Activated CD8-positive, alpha-beta T cell treated with anti-CD3 and anti-CD28 coated beads, Interleukin-2, amount 10 ng/mL, durations not matched to agents 7 days and 5 days (primary cell): ENCODE measurements at regions not wholly inside any gene's neighbourhood (a gene's known extent, or its start where the extent isn't known, plus 50 kb on each side); places are given as distances from the start of the nearest gene placed in this dataset.

Experiments
- ATAC-seq: fragments of 150-1000 bp; cut with Tn5 transposase; one replicate; pipeline ENCODE4 v1.10.0; 2021; ENCODE audit warnings: moderate library complexity
- CTCF ChIA-PET: fragments of 350-600 bp; sonication (Branson Sonifier 250); formaldehyde crosslinking; loops from one replicate; lab custom pipeline; 2021; ENCODE audit warnings: antibody characterized with exemption; lab: Charles Lee
- POLR2A ChIA-PET: fragments of 350-600 bp; sonication (Branson Sonifier 250); formaldehyde crosslinking; loops from one replicate; lab custom pipeline; 2021; ENCODE audit warnings: antibody characterized with exemption; lab: Charles Lee
- DNase-seq: peaks from one replicate; pipeline ENCODE4 v3.0.0-alpha.2; 2020
- H3K27ac Mint-ChIP-seq: one replicate; pipeline ENCODE4 v1.8.0; 2021; ENCODE audit warnings: mild to moderate bottlenecking, mixed read lengths
- H3K27me3 Mint-ChIP-seq: one replicate; pipeline ENCODE4 v1.8.0; 2021; ENCODE audit warnings: low read depth, mixed read lengths
- H3K36me3 Mint-ChIP-seq: one replicate; pipeline ENCODE4 v1.8.0; 2021; ENCODE audit warnings: low read depth, mixed read lengths
- H3K4me1 Mint-ChIP-seq: one replicate; pipeline ENCODE4 v1.8.0; 2021; ENCODE audit warnings: low read depth, mixed read lengths
- H3K4me3 Mint-ChIP-seq: one replicate; pipeline ENCODE4 v1.8.0; 2021; ENCODE audit warnings: mild to moderate bottlenecking, mixed read lengths
- H3K9me3 Mint-ChIP-seq: one replicate; pipeline ENCODE4 v1.8.0; 2022; ENCODE audit warnings: mixed read lengths; ENCODE audit not compliant: insufficient read depth

GRCh38 chr2:116645155-116645554 lies 1169.3 kb upstream of the DDX18 start:
- ChIA-PET CTCF (no interaction called here), POLR2A (no interaction called here)
- H3K4me1 Mint-ChIP-seq, result no peaks in the 10 kb centered on the region
- no peak for ATAC-seq
- H3K9me3 Mint-ChIP-seq, result peaks cover 4% of the 10 kb centered on the region
- no peaks in the 10 kb centered on the region for H3K36me3 Mint-ChIP-seq
- no peak overlapping the region for H3K27ac Mint-ChIP-seq
- H3K4me3 Mint-ChIP-seq, result no peak overlapping the region
- no peak for DNase-seq
- H3K27me3 Mint-ChIP-seq, result no peaks in the 10 kb centered on the region

- H3K4me3 Mint-ChIP-seq, result no peak overlapping the region
- peaks cover 27% of the 10 kb centered on the region for H3K9me3 Mint-ChIP-seq
- CTCF ChIA-PET, result no interaction called here
- DNase-seq (no peak), ATAC-seq (no peak)
- H3K36me3 Mint-ChIP-seq, result no peaks in the 10 kb centered on the region
- H3K27me3 Mint-ChIP-seq, result no peaks in the 10 kb centered on the region
- POLR2A ChIA-PET, result no interaction called here
- no peaks in the 10 kb centered on the region for H3K4me1 Mint-ChIP-seq
- H3K27ac Mint-ChIP-seq, result no peak overlapping the region
These were observed 1145.8 kb upstream of the DDX18 start for GRCh38 chr2:116668691-116669090.

GRCh38 chr2:116669782-116670181 lies 1144.7 kb upstream of the DDX18 start:
- no peak for DNase-seq
- CTCF ChIA-PET, result no interaction called here
- POLR2A ChIA-PET, result no interaction called here
- ATAC-seq, result no peak
- no peak overlapping the region for H3K27ac Mint-ChIP-seq
- no peaks in the 10 kb centered on the region for H3K27me3 Mint-ChIP-seq
- H3K9me3 Mint-ChIP-seq, result peaks cover 27% of the 10 kb centered on the region
- no peak overlapping the region for H3K4me3 Mint-ChIP-seq
- H3K36me3 Mint-ChIP-seq, result no peaks in the 10 kb centered on the region
- H3K4me1 Mint-ChIP-seq, result no peaks in the 10 kb centered on the region

- ATAC-seq (no peak), DNase-seq (no peak)
- Mint-ChIP-seq H3K27ac (no peak overlapping the region), H3K4me3 (no peak overlapping the region), H3K36me3 (no peaks in the 10 kb centered on the region), H3K27me3 (no peaks in the 10 kb centered on the region), H3K9me3 (peaks cover 23% of the 10 kb centered on the region), H3K4me1 (no peaks in the 10 kb centered on the region)
- ChIA-PET CTCF (no interaction called here), POLR2A (no interaction called here)
These were observed 1140.3 kb upstream of the DDX18 start for GRCh38 chr2:116674188-116674587.

GRCh38 chr2:116676776-116677175 lies 1137.7 kb upstream of the DDX18 start:
- H3K27ac Mint-ChIP-seq, result no peak overlapping the region
- H3K27me3 Mint-ChIP-seq, result no peaks in the 10 kb centered on the region
- ChIA-PET CTCF (no interaction called here), POLR2A (no interaction called here)
- no peaks in the 10 kb centered on the region for H3K4me1 Mint-ChIP-seq
- ATAC-seq (no peak), DNase-seq (no peak)
- H3K9me3 Mint-ChIP-seq, result peaks cover 13% of the 10 kb centered on the region
- H3K4me3 Mint-ChIP-seq, result no peak overlapping the region
- H3K36me3 Mint-ChIP-seq, result no peaks in the 10 kb centered on the region

- H3K36me3 Mint-ChIP-seq, result no peaks in the 10 kb centered on the region
- ATAC-seq (no peak), DNase-seq (no peak)
- H3K4me3 Mint-ChIP-seq, result no peak overlapping the region
- ChIA-PET CTCF (no interaction called here), POLR2A (no interaction called here)
- H3K4me1 Mint-ChIP-seq, result no peaks in the 10 kb centered on the region
- H3K27me3 Mint-ChIP-seq, result no peaks in the 10 kb centered on the region
- no peak overlapping the region for H3K27ac Mint-ChIP-seq
- H3K9me3 Mint-ChIP-seq, result peaks cover 19% of the 10 kb centered on the region
These were observed 1134.1 kb upstream of the DDX18 start for GRCh38 chr2:116680256-116680936.

- ChIA-PET CTCF (no interaction called here), POLR2A (no interaction called here)
- H3K4me1 Mint-ChIP-seq, result no peaks in the 10 kb centered on the region
These were observed 1127.1 kb upstream of the DDX18 start for GRCh38 chr2:116687371-116687770.

GRCh38 chr2:116692988-116693387 lies 1121.5 kb upstream of the DDX18 start:
- DNase-seq (no peak), ATAC-seq (no peak)
- H3K36me3 Mint-ChIP-seq, result no peaks in the 10 kb centered on the region
- ChIA-PET POLR2A (no interaction called here), CTCF (no interaction called here)
- no peaks in the 10 kb centered on the region for H3K27me3 Mint-ChIP-seq
- no peak overlapping the region for H3K27ac Mint-ChIP-seq
- peaks cover 10% of the 10 kb centered on the region for H3K9me3 Mint-ChIP-seq
- H3K4me1 Mint-ChIP-seq, result no peaks in the 10 kb centered on the region
- no peak overlapping the region for H3K4me3 Mint-ChIP-seq

More at GRCh38 chr2:116687371-116687770, 1127.1 kb upstream of the DDX18 start:
- no peak overlapping the region for H3K27ac Mint-ChIP-seq
- no peaks in the 10 kb centered on the region for H3K27me3 Mint-ChIP-seq
- H3K36me3 Mint-ChIP-seq, result no peaks in the 10 kb centered on the region
- no peak for DNase-seq
- ATAC-seq, result no peak
- peaks cover 26% of the 10 kb centered on the region for H3K9me3 Mint-ChIP-seq
- no peak overlapping the region for H3K4me3 Mint-ChIP-seq

GRCh38 chr2:116696223-116696622 lies 1118.3 kb upstream of the DDX18 start:
- H3K27ac Mint-ChIP-seq, result no peak overlapping the region
- H3K27me3 Mint-ChIP-seq, result no peaks in the 10 kb centered on the region
- no peak overlapping the region for H3K4me3 Mint-ChIP-seq
- H3K9me3 Mint-ChIP-seq, result peaks cover 4% of the 10 kb centered on the region
- no peaks in the 10 kb centered on the region for H3K36me3 Mint-ChIP-seq
- H3K4me1 Mint-ChIP-seq, result no peaks in the 10 kb centered on the region
- ChIA-PET CTCF (no interaction called here), POLR2A (no interaction called here)
- no peak for ATAC-seq
- DNase-seq, result no peak

- Mint-ChIP-seq H3K36me3 (no peaks in the 10 kb centered on the region), H3K27me3 (no peaks in the 10 kb centered on the region), H3K9me3 (peaks cover 4% of the 10 kb centered on the region), H3K4me1 (no peaks in the 10 kb centered on the region), H3K27ac (no peak overlapping the region), H3K4me3 (no peak overlapping the region)
- ATAC-seq (no peak), DNase-seq (no peak)
- POLR2A ChIA-PET, result no interaction called here
- CTCF ChIA-PET, result no interaction called here
These were observed 1117.6 kb upstream of the DDX18 start for GRCh38 chr2:116696903-116697302.

- Mint-ChIP-seq H3K27me3 (no peaks in the 10 kb centered on the region), H3K9me3 (peaks cover 16% of the 10 kb centered on the region), H3K4me3 (no peak overlapping the region), H3K36me3 (no peaks in the 10 kb centered on the region), H3K4me1 (no peaks in the 10 kb centered on the region), H3K27ac (no peak overlapping the region)
- CTCF ChIA-PET, result no interaction called here
- POLR2A ChIA-PET, result no interaction called here
- ATAC-seq (no peak), DNase-seq (no peak)
These were observed 1108.1 kb upstream of the DDX18 start for GRCh38 chr2:116706396-116706795.

- no peak for ATAC-seq
- CTCF ChIA-PET, result no interaction called here
These were observed 1098.5 kb upstream of the DDX18 start for GRCh38 chr2:116716038-116716437.

GRCh38 chr2:116716444-116716843 lies 1098.0 kb upstream of the DDX18 start:
- Mint-ChIP-seq H3K4me3 (no peak overlapping the region), H3K27me3 (no peaks in the 10 kb centered on the region), H3K9me3 (peaks cover 10% of the 10 kb centered on the region), H3K4me1 (no peaks in the 10 kb centered on the region), H3K36me3 (no peaks in the 10 kb centered on the region), H3K27ac (no peak overlapping the region)
- POLR2A ChIA-PET, result no interaction called here
- CTCF ChIA-PET, result no interaction called here
- no peak for DNase-seq
- no peak for ATAC-seq

More at GRCh38 chr2:116716038-116716437, 1098.5 kb upstream of the DDX18 start:
- no peaks in the 10 kb centered on the region for H3K27me3 Mint-ChIP-seq
- no peak overlapping the region for H3K4me3 Mint-ChIP-seq
- H3K27ac Mint-ChIP-seq, result no peak overlapping the region
- POLR2A ChIA-PET, result no interaction called here
- H3K36me3 Mint-ChIP-seq, result no peaks in the 10 kb centered on the region
- DNase-seq, result no peak
- no peaks in the 10 kb centered on the region for H3K4me1 Mint-ChIP-seq
- H3K9me3 Mint-ChIP-seq, result peaks cover 10% of the 10 kb centered on the region
